Ramos (cell line): ENCODE measurements at regions not wholly inside any gene's neighbourhood (a gene's known extent, or its start where the extent isn't known, plus 50 kb on each side); places are given as distances from the start of the nearest gene placed in this dataset.

Experiments
- in situ Hi-C: fragments of 300-500 bp; cut with MboI; formaldehyde crosslinking; loops from one replicate; pipeline ENCODE4 v1.14.3; 2022; ENCODE audit warnings: low sequenced_read_pairs; ENCODE audit not compliant: unreplicated experiment

GRCh38 chr1:221949996-221950395 lies 208.1 kb upstream of the DUSP10 start:
- in situ Hi-C loops: no loop called here

- in situ Hi-C loops: no loop called here
Observed at GRCh38 chr1:221948459-221948858, 206.6 kb upstream of the DUSP10 start.

- in situ Hi-C loops: no loop called here
Observed at GRCh38 chr1:221947731-221948130, 205.8 kb upstream of the DUSP10 start.

DNA sequence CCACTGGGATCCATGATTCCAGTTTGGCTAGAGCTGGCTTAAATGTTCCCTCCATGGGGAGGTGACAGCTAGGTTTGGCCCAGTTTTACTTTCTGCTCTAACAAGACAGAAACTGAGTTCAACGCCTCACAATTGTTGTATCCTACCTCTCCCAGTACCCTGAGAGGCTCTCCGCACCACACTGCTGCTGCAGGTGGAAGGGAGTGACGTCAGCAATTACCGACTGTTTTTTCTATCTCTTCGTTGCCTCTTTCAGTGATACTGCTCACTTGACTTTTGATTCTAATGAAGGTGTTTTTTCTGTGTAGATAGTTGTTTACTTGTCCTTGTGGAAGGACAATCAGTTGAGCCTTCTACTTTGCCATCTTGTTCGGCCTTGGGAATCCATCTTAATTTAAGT lies 204.9 kb upstream of the DUSP10 start:
- in situ Hi-C loops: no loop called here

GRCh38 chr1:221945669-221946068 lies 203.8 kb upstream of the DUSP10 start:
- in situ Hi-C loops: no loop called here

- in situ Hi-C loops: no loop called here
Observed at GRCh38 chr1:221944247-221944870, 202.5 kb upstream of the DUSP10 start.

GRCh38 chr1:221940631-221941030 lies 198.7 kb upstream of the DUSP10 start:
- in situ Hi-C loops: no loop called here

DNA sequence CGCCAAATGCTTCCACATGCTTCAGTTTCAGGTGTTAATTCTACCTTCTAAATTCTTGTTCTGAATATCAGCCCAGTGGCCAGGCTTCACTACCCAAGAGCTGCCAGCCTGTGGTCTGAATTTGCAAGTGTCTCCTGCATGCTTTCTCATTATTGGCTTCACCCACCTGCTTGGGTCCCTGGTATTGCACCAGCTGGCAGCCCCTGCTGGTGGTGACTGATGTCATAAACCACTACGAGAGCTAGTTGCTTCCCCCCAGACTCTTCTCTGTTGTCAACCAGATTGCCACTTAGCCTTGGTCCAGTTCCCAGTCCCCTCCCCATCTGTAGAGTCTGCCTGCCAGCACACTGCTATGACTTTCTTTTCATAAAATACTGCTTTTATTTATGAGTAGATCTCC lies 197.7 kb upstream of the DUSP10 start:
- in situ Hi-C loops: no loop called here

- in situ Hi-C loops: no loop called here
Observed at GRCh38 chr1:221937155-221937953, 195.5 kb upstream of the DUSP10 start.

DNA sequence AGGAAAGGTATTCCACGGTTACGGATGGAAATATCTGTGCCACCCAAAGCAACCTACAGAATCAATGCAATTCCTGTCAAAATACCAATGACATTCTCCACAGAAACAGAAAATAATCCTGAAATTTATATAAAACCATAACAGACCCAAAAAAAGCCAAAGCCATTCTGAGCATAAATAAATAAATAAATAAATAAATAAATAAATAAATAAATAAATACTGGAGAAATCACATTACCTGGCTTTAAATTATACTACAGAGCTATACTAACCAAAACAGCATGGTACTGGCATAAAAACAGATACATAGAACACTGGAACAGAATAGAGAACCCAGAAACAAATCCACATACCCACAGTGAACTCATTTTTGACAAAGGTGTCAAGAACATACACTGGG lies 191.9 kb upstream of the DUSP10 start:
- in situ Hi-C loops: no loop called here

- in situ Hi-C loops: no loop called here
Observed at GRCh38 chr1:221926441-221926840, 184.6 kb upstream of the DUSP10 start.

DNA sequence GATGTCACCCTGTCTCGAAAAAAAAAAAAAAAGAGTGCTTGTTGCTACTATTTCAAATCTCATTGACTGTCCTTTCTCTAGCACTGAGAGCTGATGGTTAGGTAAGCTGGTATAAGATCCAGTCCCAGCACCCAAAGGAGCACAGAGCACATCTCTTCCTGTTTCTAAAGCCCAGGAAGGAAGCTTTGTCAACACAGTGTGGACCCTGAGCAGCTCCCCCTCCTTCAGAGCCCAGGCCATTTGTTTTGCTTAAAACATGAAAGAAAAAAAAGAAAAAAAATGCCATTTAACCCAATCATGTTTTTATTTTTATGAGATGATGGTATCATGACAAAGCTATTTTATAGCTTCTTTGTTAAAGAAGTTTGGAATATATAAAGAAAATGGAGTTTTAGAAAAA lies 184.1 kb upstream of the DUSP10 start:
- in situ Hi-C loops: no loop called here

DNA sequence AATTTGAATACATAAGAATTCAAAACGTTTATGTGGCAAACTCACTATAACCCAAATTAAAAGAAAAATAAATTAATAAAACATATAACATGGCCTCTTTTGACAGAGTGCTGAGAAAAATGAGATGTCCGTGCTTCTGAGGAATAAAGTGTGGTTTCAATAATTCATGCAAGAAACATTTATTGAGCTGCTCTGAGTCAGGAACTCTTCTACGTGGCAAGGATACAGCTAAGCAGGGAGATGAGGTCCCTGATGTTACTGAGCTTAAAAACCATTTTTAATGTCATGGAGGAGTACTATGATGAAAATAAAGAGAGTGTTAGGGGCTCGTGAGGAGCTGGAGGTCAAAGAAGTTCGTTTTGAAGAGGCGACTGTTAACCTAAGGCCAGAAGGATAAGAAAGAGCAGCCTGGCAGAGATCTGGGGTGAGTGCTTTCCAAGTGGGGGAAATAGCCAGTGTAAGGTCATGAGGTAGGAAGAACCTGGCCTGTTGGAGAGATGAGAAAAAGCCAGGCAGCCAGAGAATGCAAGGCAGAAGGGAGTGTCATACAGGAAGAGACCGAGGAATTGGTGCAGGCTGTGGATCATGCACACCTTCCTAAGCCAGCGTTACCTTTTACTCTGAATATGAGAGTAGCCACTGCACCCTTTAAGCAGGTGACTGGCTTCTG lies 182.2 kb upstream of the DUSP10 start:
- in situ Hi-C loops: no loop called here

DNA sequence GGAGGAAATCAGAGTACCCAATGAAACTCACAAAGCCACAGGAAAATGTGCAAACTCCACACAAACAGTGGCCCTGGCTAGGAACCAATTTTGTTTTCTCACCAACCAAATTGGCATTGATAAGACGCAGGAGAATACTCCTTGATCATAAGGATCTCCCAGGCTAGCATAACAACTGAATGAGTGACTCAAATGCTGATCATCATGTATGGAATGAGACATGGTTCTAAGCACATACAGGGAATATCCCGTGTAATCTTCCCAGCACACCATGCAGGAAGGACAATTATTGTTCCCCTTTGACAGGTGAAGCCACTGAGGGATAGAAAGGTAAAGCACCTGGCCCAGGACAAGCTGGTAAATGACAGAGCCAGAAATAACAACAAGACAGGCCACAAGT lies 180.0 kb upstream of the DUSP10 start:
- in situ Hi-C loops: no loop called here

DNA sequence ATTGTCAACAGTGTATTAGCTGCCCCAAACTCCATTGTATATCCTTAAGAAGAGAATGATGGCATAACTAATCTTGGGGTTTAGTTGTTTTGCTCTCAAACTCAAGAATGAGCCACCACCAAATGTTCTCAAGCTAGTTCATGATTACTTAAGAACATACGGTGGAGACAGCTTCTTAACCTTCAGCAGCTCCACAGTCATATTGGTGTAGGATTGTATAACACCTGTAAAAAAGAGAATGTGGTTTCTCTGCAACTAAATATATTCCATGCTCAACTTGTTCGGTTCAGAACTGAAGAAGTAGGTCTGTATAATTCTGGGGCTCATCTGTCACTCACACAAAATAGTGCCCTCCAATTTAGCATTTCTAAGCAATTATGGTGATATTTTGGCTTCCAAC lies 177.9 kb upstream of the DUSP10 start:
- in situ Hi-C loops: no loop called here

GRCh38 chr1:221919341-221919740 lies 177.5 kb upstream of the DUSP10 start:
- in situ Hi-C loops: no loop called here

DNA sequence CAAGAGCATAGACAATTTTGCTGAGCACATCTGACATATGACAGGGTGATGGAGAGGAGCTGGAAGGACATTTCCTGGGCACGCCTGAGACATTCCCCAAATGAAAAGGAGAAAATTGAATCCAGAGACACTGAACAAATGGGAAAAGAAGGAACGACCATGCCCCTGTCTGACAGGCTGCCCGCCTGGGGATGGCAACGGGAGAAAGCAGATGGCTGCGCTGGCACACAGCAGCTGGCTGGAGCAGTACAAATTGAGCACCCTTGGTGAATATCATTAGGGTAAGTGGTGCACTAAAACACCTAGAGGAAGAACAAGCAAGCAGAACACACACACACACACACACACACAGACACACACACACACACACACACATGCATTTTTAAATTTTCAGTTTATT lies 174.3 kb upstream of the DUSP10 start:
- in situ Hi-C loops: no loop called here

GRCh38 chr1:221915764-221916163 lies 173.9 kb upstream of the DUSP10 start:
- in situ Hi-C loops: no loop called here

GRCh38 chr1:221913351-221913892 lies 171.5 kb upstream of the DUSP10 start:
- in situ Hi-C loops: no loop called here

- in situ Hi-C loops: no loop called here
Observed at GRCh38 chr1:221912230-221912629, 170.3 kb upstream of the DUSP10 start.

GRCh38 chr1:221911714-221912113 lies 169.8 kb upstream of the DUSP10 start:
- in situ Hi-C loops: no loop called here
